HepG2 (cell line): ENCODE measurements at regions not wholly inside any gene's neighbourhood (a gene's known extent, or its start where the extent isn't known, plus 50 kb on each side); places are given as distances from the start of the nearest gene placed in this dataset.

ENCODE experiments used
- ATAC-seq: fragments of 200-7000 bp; cut with Tn5 transposase; 3 replicates; pipeline ENCODE4 v1.9.1; 2020; ENCODE audit warnings: mild to moderate bottlenecking, moderate library complexity
- BruUV-seq: library from RNA; stranded (reverse); fragments of 400-500 nt; replicated peaks from 2 replicates; lab custom pipeline; 2021; lab: Mats Ljungman, UMichigan
- CTCF ChIA-PET: fragments of 300-600 bp; formaldehyde crosslinking; extraction: SDS; loops from one replicate; lab custom pipeline; 2021; ENCODE audit warnings: low total read pairs, inconsistent platforms, low intra/inter-chr PET ratio; lab: Yijun Ruan, JAX
- POLR2A ChIA-PET: fragments of 350-600 bp; sonication (Branson Sonifier 250); formaldehyde crosslinking; loops from one replicate; lab custom pipeline; 2020; ENCODE audit warnings: antibody characterized with exemption, inconsistent platforms; lab: Yijun Ruan, JAX
- DNase-seq: peaks from one replicate; pipeline ENCODE4 v3.0.0-alpha.2; 2015; ENCODE audit warnings: low spot score
- FAIRE-seq: peaks from 3 replicates; lab custom pipeline; 2011; peaks lifted over from hg19 to GRCh38; lab: Jason Lieb, UNC
- H2AFZ ChIP-seq: one replicate; pipeline ENCODE4 v1.6.1; 2011; ENCODE audit warnings: low read length, inconsistent platforms
- H3K27ac ChIP-seq: fragments of 300-600 bp; 3 replicates; pipeline ENCODE4 v1.8.0; 2011; ENCODE audit warnings: mixed run types, mild to moderate bottlenecking, mixed read lengths, low read length, inconsistent platforms; ENCODE audit not compliant: insufficient read depth; ENCODE audit errors: extremely low read length
- H3K27me3 ChIP-seq, 2 experiments: fragments of 200-600 bp in 1 of 2; 2 replicates in 1 of 2; 3 replicates in 1 of 2; pipeline versions ENCODE4 v1.6.0 to v1.8.0; 2011; ENCODE audit warnings: low read length in 2 of 2, mild to moderate bottlenecking in 2 of 2, moderate library complexity in 2 of 2, inconsistent platforms in 1 of 2; ENCODE audit not compliant: insufficient read depth in 2 of 2, control insufficient read depth in 1 of 2
- H3K36me3 ChIP-seq, 2 experiments: fragments of 200-600 bp in 1 of 2; replicated peaks in 1 of 2; 2 replicates in 1 of 2; 3 replicates in 1 of 2; pipeline versions ENCODE4 v1.5.1 to v1.8.0; 2011; ENCODE audit warnings: low read length in 2 of 2, inconsistent platforms in 1 of 2; ENCODE audit not compliant: insufficient read depth in 2 of 2, control insufficient read depth in 1 of 2
- H3K4me1 ChIP-seq: 2 replicates; pipeline ENCODE4 v1.5.1; 2012; ENCODE audit warnings: low read length, inconsistent platforms; ENCODE audit not compliant: insufficient read depth
- H3K4me2 ChIP-seq: 2 replicates; pipeline ENCODE4 v1.6.0; 2011; ENCODE audit warnings: low read depth, low read length, inconsistent platforms
- H3K4me3 ChIP-seq, 3 experiments: fragments of 200-600 bp in 1 of 3; sonication (generic), shearing (Covaris generic) in 1 of 3; replicated peaks in 1 of 3; 2 replicates each; pipeline ENCODE4 v1.5.1; 2011 to 2016; ENCODE audit warnings: low read length in 3 of 3, inconsistent platforms in 2 of 3, low read depth in 2 of 3, mild to moderate bottlenecking in 2 of 3, control low read depth in 1 of 3, mixed read lengths in 1 of 3; ENCODE audit not compliant: insufficient read depth in 1 of 3
- H3K79me2 ChIP-seq: one replicate; pipeline ENCODE4 v1.6.1; 2011; ENCODE audit warnings: low read length, inconsistent platforms; ENCODE audit not compliant: insufficient read depth
- H3K9ac ChIP-seq: 2 replicates; pipeline ENCODE4 v1.6.0; 2011; ENCODE audit warnings: mild to moderate bottlenecking, low read depth, low read length, inconsistent platforms; ENCODE audit not compliant: insufficient read depth
- H3K9me3 ChIP-seq: 2 replicates; pipeline ENCODE4 v1.5.1; 2012; ENCODE audit warnings: mild to moderate bottlenecking, low read length
- H4K20me1 ChIP-seq: 2 replicates; pipeline ENCODE4 v1.6.0; 2011; ENCODE audit warnings: inconsistent platforms, mild to moderate bottlenecking, low read length, moderate library complexity; ENCODE audit not compliant: insufficient read depth
- CTCF ChIP-seq: sonication (generic); formaldehyde crosslinking; IDR thresholded peaks from 2 replicates; pipeline ENCODE4 v1.5.0; 2020; ENCODE audit warnings: mild to moderate bottlenecking, missing genetic modification reagents, moderate library complexity
- RAD21 ChIP-seq: fragments of 450-650 bp; formaldehyde crosslinking; IDR thresholded peaks from 2 replicates; pipeline ENCODE4 v1.5.0; 2020; ENCODE audit warnings: mild to moderate bottlenecking
- RFXANK ChIP-seq: IDR thresholded peaks from 2 replicates; pipeline ENCODE4 v1.6.1; 2016
- STAG1 ChIP-seq: sonication (generic); formaldehyde crosslinking; IDR thresholded peaks from 2 replicates; pipeline ENCODE4 v1.4.0; 2020; ENCODE audit warnings: missing genetic modification reagents
- TRIM22 ChIP-seq: fragments of 450-650 bp; IDR thresholded peaks from 2 replicates; pipeline ENCODE4 v1.6.1; 2017
- ZBTB10 ChIP-seq: sonication (generic); formaldehyde crosslinking; IDR thresholded peaks from 2 replicates; pipeline ENCODE4 v1.4.0; 2020; ENCODE audit warnings: missing genetic modification reagents, borderline replicate concordance
- ZNF740 ChIP-seq: sonication (generic); formaldehyde crosslinking; IDR thresholded peaks from 2 replicates; pipeline ENCODE4 v1.4.0; 2020; ENCODE audit warnings: missing genetic modification reagents
- WGBS: methylation state at CpG from one replicate; pipeline ENCODE4 v1.1.6; 2017; ENCODE audit warnings: low lambda C conversion rate; 5-methylcytosine and 5-hydroxymethylcytosine counted together
- in situ Hi-C: cut with HindIII; loops from 2 replicates; pipeline ENCODE4 v1.10.0; 2017; ENCODE audit warnings: low pct_unique_long_range_greater_than_20kb; ENCODE audit not compliant: extremely low pct_ligation_motif_present
- intact Hi-C: fragments of 100-400 bp; cut with micrococcal nuclease; formaldehyde crosslinking; loops from one replicate; pipeline ENCODE4 v1.10.0; 2022; ENCODE audit not compliant: unreplicated experiment
- TF ChIP-seq, protein P1 (sequence below): sonication (generic); formaldehyde crosslinking; IDR thresholded peaks from 2 replicates; pipeline ENCODE4 v1.5.0; 2020; ENCODE audit warnings: mild to moderate bottlenecking, missing genetic modification reagents, borderline replicate concordance

DNA sequence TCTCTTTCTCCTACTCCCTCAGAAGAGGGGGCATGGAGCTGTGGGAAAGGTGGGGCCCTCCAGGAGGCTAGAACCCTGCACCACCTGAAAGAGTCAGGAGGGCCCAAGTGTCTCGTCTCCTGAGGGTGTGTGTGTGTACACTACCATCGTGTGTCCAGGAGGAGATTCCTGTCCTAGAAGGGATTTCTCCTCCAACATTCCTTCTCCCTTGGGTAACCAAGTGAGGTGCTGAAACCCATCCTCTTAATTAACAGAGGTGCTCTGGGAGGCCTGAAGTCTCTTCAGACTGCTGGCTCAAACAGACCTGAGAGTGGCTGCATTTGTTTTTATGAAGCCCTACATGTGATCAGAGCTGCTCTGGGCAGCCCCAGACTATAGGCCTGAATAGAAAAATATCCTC, 61.1 kb upstream of the FAM169A start (continued):
- TF ChIP-seq, protein P1, sequence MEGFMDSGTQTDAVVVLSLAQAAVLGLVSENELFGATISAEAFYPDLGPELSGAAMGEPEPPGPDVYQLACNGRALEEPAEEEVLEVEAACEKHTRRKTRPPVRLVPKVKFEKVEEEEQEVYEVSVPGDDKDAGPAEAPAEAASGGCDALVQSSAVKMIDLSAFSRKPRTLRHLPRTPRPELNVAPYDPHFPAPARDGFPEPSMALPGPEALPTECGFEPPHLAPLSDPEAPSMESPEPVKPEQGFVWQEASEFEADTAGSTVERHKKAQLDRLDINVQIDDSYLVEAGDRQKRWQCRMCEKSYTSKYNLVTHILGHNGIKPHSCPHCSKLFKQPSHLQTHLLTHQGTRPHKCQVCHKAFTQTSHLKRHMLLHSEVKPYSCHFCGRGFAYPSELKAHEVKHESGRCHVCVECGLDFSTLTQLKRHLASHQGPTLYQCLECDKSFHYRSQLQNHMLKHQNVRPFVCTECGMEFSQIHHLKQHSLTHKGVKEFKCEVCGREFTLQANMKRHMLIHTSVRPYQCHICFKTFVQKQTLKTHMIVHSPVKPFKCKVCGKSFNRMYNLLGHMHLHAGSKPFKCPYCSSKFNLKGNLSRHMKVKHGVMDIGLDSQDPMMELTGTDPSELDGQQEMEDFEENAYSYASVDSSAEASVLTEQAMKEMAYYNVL (CRISPR knock-in tag) = no peak
- TF ChIP-seq TRIM22 (no peak), ZBTB10 (CRISPR knock-in tag) (no peak)

DNA sequence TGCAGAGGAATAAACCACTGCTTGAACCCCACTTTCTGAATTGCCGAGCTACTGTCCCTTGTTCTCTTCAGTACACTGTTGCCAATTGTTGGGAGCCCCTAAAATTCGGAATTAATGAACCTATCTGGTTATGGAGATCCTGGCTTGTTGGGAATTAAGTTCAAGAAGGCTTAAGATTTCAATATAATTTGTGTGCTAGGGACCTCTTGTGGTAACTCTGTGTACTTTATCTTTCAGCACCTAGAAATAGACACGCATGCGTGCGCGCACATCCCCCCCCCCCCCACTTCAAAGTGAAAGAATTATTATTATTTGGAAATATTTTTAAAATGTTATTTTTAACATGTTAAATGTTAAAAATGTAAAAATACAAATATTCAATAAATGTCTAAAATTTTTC, 53.3 kb upstream of the FAM169A start:
- no peaks in the 10 kb centered on the region for H3K79me2 ChIP-seq
- no peaks in the 10 kb centered on the region for H3K36me3 ChIP-seq
- no TSS peak for BruUV-seq
- peak; percentile 60 for DNase-seq
- peaks cover 9% of the 10 kb centered on the region for H3K9me3 ChIP-seq
- no peak overlapping the region for H2AFZ ChIP-seq
- ATAC-seq = no peak
- intact Hi-C loops = loop anchor here (1.0 to 5.0 kb wide), 4 partner anchors 152 to 1017 kb away; partner anchors contain the start of genes GFM2 and NSA2
- no peaks in the 10 kb centered on the region for H3K27me3 ChIP-seq
- in situ Hi-C loops = loop anchor here (5.0 kb wide), 2 partner anchors 152 to 247 kb away; partner anchors contain the start of genes GFM2 and NSA2
- ChIA-PET CTCF (interaction anchor here (0.7 to 2.6 kb wide), 4 partner anchors 119 to 271 kb away, joined by 3 to 14 read pairs (median 3); partner anchors contain the start of genes GFM2 and NSA2), POLR2A (interaction anchor here (1.0 kb wide), 1 partner anchor 52 kb away, joined by 3 read pairs; no protein-coding TSS in a partner anchor)
- WGBS = 5% methylated on average over 6 of the region's 6 CpGs
- H3K4me1 ChIP-seq = peaks cover 51% of the 10 kb centered on the region
- H3K4me2 ChIP-seq = no peak overlapping the region; the same call in 1 of the 2 replicates
- H3K4me3 ChIP-seq = no peak overlapping the region
- H3K9ac ChIP-seq = no peak overlapping the region
- no peaks in the 10 kb centered on the region for H4K20me1 ChIP-seq
- peak; percentile 32 for FAIRE-seq
- no peak overlapping the region for H3K27ac ChIP-seq
- peak; percentile 78 for TF ChIP-seq STAG1 (CRISPR knock-in tag)
- 0 out of 2 replicates have a peak, but pooled peaks have one; percentile 49 for TF ChIP-seq ZNF740 (CRISPR knock-in tag)
- no peak for TF ChIP-seq RFXANK
- peak; percentile 75 for TF ChIP-seq CTCF (CRISPR knock-in tag)
- TF ChIP-seq RAD21 (CRISPR knock-in tag) = 0 out of 2 replicates have a peak, but pooled peaks have one; percentile 59
